Liver (tissue), 8 donors: ENCODE measurements at regions not wholly inside any gene's neighbourhood (a gene's known extent, or its start where the extent isn't known, plus 50 kb on each side); places are given as distances from the start of the nearest gene placed in this dataset.

Experiments
- DNase-seq: peaks from one replicate; pipeline ENCODE4 v3.0.0-alpha.2; 2017; ENCODE audit warnings: low spot score
- H3K27ac ChIP-seq, 2 donors: one replicate each; pipeline ENCODE4 v1.7.0; 2013; ENCODE audit warnings: inconsistent platforms in 2 of 2, low read length in 2 of 2, control low read depth in 1 of 2, low read depth in 1 of 2, mild to moderate bottlenecking in 1 of 2
- H3K27me3 ChIP-seq, 4 donors: one replicate each; pipeline versions ENCODE4 v1.6.1 to v1.7.0; 2013; ENCODE audit warnings: low read length in 3 of 4, inconsistent platforms in 1 of 4, mild to moderate bottlenecking in 1 of 4, moderate library complexity in 1 of 4; ENCODE audit not compliant: control insufficient read depth in 4 of 4, insufficient read depth in 4 of 4
- H3K36me3 ChIP-seq, 4 donors: one replicate each; pipeline versions ENCODE4 v1.6.1 to v1.7.0; 2013; ENCODE audit warnings: low read length in 3 of 4, mild to moderate bottlenecking in 3 of 4, low read depth in 1 of 4, moderate library complexity in 1 of 4; ENCODE audit not compliant: control insufficient read depth in 4 of 4, insufficient read depth in 3 of 4
- H3K4me1 ChIP-seq, 4 donors: one replicate each; pipeline versions ENCODE4 v1.6.1 to v1.7.0; 2013; ENCODE audit warnings: low read length in 3 of 4, mild to moderate bottlenecking in 3 of 4, moderate library complexity in 1 of 4; ENCODE audit not compliant: control insufficient read depth in 4 of 4, insufficient read depth in 4 of 4
- H3K4me3 ChIP-seq, 3 donors: one replicate each; pipeline versions ENCODE4 v1.6.1 to v1.7.0; 2013; ENCODE audit warnings: low read length in 3 of 3, control low read depth in 1 of 3, low read depth in 1 of 3, mild to moderate bottlenecking in 1 of 3
- H3K9ac ChIP-seq, 2 donors: one replicate each; pipeline ENCODE4 v1.7.0; 2013; ENCODE audit warnings: low read length in 2 of 2, mild to moderate bottlenecking in 2 of 2, moderate library complexity in 2 of 2, control low read depth in 1 of 2, low read depth in 1 of 2
- H3K9me3 ChIP-seq, 4 donors: one replicate each; pipeline versions ENCODE4 v1.6.1 to v1.7.0; 2013; ENCODE audit warnings: low read length in 3 of 4; ENCODE audit not compliant: control insufficient read depth in 4 of 4
- CTCF ChIP-seq: fragments of 150-350 bp; IDR thresholded peaks from 2 replicates; pipeline ENCODE4 v1.5.1; 2017; ENCODE audit warnings: improper control_type of control experiment, low read depth, low read length; ENCODE audit not compliant: missing input control
- EGR1 ChIP-seq, 2 donors: IDR thresholded peaks; 2 replicates each; pipeline ENCODE4 v1.6.1; 2016 to 2018; ENCODE audit warnings: antibody characterized with exemption in 2 of 2, low read depth in 2 of 2
- FOXA1 ChIP-seq: IDR thresholded peaks from 2 replicates; pipeline ENCODE4 v1.6.1; 2016; ENCODE audit warnings: antibody characterized with exemption
- FOXA2 ChIP-seq: IDR thresholded peaks from 2 replicates; pipeline ENCODE4 v1.6.1; 2016; ENCODE audit warnings: antibody characterized with exemption
- GABPA ChIP-seq, 2 donors: IDR thresholded peaks in 1 of 2; conservative IDR thresholded peaks in 1 of 2; 2 replicates each; pipeline ENCODE4 v1.6.1; 2016; ENCODE audit warnings: antibody characterized with exemption in 2 of 2, mild to moderate bottlenecking in 1 of 2, moderate library complexity in 1 of 2
- HNF4A ChIP-seq, 2 donors: conservative IDR thresholded peaks; 2 replicates each; pipeline ENCODE4 v1.6.1; 2016; ENCODE audit warnings: antibody characterized with exemption in 2 of 2, mild to moderate bottlenecking in 2 of 2
- HNF4G ChIP-seq: IDR thresholded peaks from 2 replicates; pipeline ENCODE4 v1.6.1; 2016; ENCODE audit warnings: antibody characterized with exemption
- JUND ChIP-seq, 2 donors: IDR thresholded peaks; 2 replicates each; pipeline ENCODE4 v1.6.1; 2016; ENCODE audit warnings: antibody characterized with exemption in 2 of 2
- NR2F2 ChIP-seq: IDR thresholded peaks from 2 replicates; pipeline ENCODE4 v1.6.1; 2016; ENCODE audit warnings: antibody characterized with exemption
- RAD21 ChIP-seq, 2 donors: IDR thresholded peaks; 2 replicates each; pipeline ENCODE4 v1.6.1; 2016; ENCODE audit warnings: antibody characterized with exemption in 2 of 2, mild to moderate bottlenecking in 2 of 2
- REST ChIP-seq: IDR thresholded peaks from 2 replicates; pipeline ENCODE4 v1.6.1; 2016; ENCODE audit warnings: antibody characterized with exemption, mild to moderate bottlenecking
- RXRA ChIP-seq, 2 donors: IDR thresholded peaks; 2 replicates each; pipeline ENCODE4 v1.6.1; 2017 to 2018; ENCODE audit warnings: antibody characterized with exemption in 2 of 2, mild to moderate bottlenecking in 1 of 2
- SP1 ChIP-seq: IDR thresholded peaks from 2 replicates; pipeline ENCODE4 v1.6.1; 2018; ENCODE audit warnings: antibody characterized with exemption, mild to moderate bottlenecking
- TAF1 ChIP-seq: conservative IDR thresholded peaks from 2 replicates; pipeline ENCODE4 v1.6.1; 2016; ENCODE audit warnings: antibody characterized with exemption, mild to moderate bottlenecking
- YY1 ChIP-seq: IDR thresholded peaks from 2 replicates; pipeline ENCODE4 v1.6.1; 2016; ENCODE audit warnings: antibody characterized with exemption, mild to moderate bottlenecking
- ZBTB33 ChIP-seq: IDR thresholded peaks from 2 replicates; pipeline ENCODE4 v1.6.1; 2016; ENCODE audit warnings: antibody characterized with exemption
- WGBS: extraction: QIAGEN DNeasy Blood & Tissue Kit; methylation state at CpG from one replicate; pipeline ENCODE4 v1.1.7; 2013; 5-methylcytosine and 5-hydroxymethylcytosine counted together
- TF ChIP-seq, protein P1 (sequence below): IDR thresholded peaks from 2 replicates; pipeline ENCODE4 v1.6.1; 2016; ENCODE audit warnings: antibody characterized with exemption
- TF ChIP-seq, protein P2 (sequence below): IDR thresholded peaks from 2 replicates; pipeline ENCODE4 v1.6.1; 2016; ENCODE audit warnings: antibody characterized with exemption
- donor health status: healthy.
- donor health status: healthy.
- donor health status: healthy.
- donor health status: healthy.
- donor health status: healthy.

DNA sequence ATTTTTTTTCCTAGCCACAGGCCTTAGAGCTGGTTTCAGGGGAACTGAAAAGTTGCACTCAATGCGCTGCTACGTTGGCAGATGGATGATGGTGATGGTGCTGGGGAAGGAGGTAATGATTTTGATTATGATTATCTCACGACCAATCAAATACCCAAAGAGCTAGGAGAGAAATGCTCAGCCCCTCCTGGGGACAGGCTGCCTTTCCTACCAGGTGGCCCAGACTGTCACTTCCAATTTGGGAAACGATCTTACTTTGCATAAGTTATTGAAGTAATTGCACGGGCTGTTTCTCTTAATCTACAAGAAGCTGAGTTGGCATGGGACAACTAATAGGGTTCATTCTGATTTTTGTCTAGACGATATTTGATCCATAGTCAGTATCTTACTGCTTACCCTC is 379.7 kb upstream of the EEF2KMT start:
- no peak overlapping the region for H3K4me3 ChIP-seq
- no peak overlapping the region for H3K9ac ChIP-seq
- TF ChIP-seq CTCF (no peak), JUND (IDR thresholded peaks at IDR 0.05) (no peak), TAF1 (no peak), ZBTB33 (no peak), HNF4G (no peak), EGR1 (IDR thresholded peaks at IDR 0.05; ENCODE audit: low read depth in 2 of 2) (no peak), HNF4A (conservative IDR thresholded peaks at IDR 0.05) (no peak), RXRA (IDR thresholded peaks at IDR 0.05) (no peak), FOXA2 (no peak), GABPA (IDR thresholded peaks at IDR 0.05 in 1 of 2, conservative IDR thresholded peaks at IDR 0.05 in 1 of 2) (no peak), FOXA1 (no peak), REST (no peak), RAD21 (IDR thresholded peaks at IDR 0.05) (no peak), YY1 (no peak), SP1 (no peak)
- TF ChIP-seq, protein P1, sequence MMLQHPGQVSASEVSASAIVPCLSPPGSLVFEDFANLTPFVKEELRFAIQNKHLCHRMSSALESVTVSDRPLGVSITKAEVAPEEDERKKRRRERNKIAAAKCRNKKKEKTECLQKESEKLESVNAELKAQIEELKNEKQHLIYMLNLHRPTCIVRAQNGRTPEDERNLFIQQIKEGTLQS, result no peak
- TF ChIP-seq, protein P2, sequence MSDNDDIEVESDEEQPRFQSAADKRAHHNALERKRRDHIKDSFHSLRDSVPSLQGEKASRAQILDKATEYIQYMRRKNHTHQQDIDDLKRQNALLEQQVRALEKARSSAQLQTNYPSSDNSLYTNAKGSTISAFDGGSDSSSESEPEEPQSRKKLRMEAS, result no peak
- WGBS, result 66% methylated on average over 6 of the region's 6 CpGs
- no peaks in the 10 kb centered on the region for H3K4me1 ChIP-seq
- no peaks in the 10 kb centered on the region for H3K36me3 ChIP-seq
- H3K9me3 ChIP-seq, result no peaks in the 10 kb centered on the region
- H3K27ac ChIP-seq, result no peak overlapping the region
- peaks cover 0 to 10% (median 5%) of the 10 kb centered on the region in 4 donors for H3K27me3 ChIP-seq
- DNase-seq, result no peak

GRCh38 chr16:5472552-5472951 is 375.0 kb upstream of the EEF2KMT start:
- peaks cover 0 to 10% (median 6%) of the 10 kb centered on the region in 4 donors for H3K27me3 ChIP-seq
- WGBS, result 28% methylated on average over 7 of the region's 7 CpGs
- H3K36me3 ChIP-seq, result no peaks in the 10 kb centered on the region
- H3K27ac ChIP-seq, result no peak overlapping the region
- TF ChIP-seq ZBTB33 (no peak), NR2F2 (no peak), REST (no peak), SP1 (no peak), RAD21 (IDR thresholded peaks at IDR 0.05) (no peak), RXRA (IDR thresholded peaks at IDR 0.05) (no peak), FOXA2 (no peak), TAF1 (no peak)
- no peaks in the 10 kb centered on the region for H3K4me1 ChIP-seq
- H3K9ac ChIP-seq, result no peak overlapping the region
- DNase-seq, result no peak
- no peak overlapping the region for H3K4me3 ChIP-seq
- H3K9me3 ChIP-seq, result peaks cover 0 to 4% (median 2%) of the 10 kb centered on the region in 4 donors
